Tibial artery (tissue), 4 donors: ENCODE measurements at regions not wholly inside any gene's neighbourhood (a gene's known extent, or its start where the extent isn't known, plus 50 kb on each side); places are given as distances from the start of the nearest gene placed in this dataset.

Experiments used
- DNase-seq, 2 donors: peaks; one replicate each; pipeline ENCODE4 v3.0.0-alpha.2; 2019
- H3K27ac ChIP-seq, 2 donors: fragments of 200-600 bp; sonication (generic) in 1 of 2; 1 replicate in 1 of 2; 2 replicates in 1 of 2; pipeline ENCODE4 v1.5.1; 2018 to 2019; ENCODE audit warnings: mild to moderate bottlenecking in 1 of 2
- H3K27me3 ChIP-seq, 2 donors: fragments of 200-600 bp; sonication (generic) in 1 of 2; one replicate each; pipeline versions ENCODE4 v1.5.1 to v1.6.0; 2016 to 2019
- H3K36me3 ChIP-seq, 3 donors: fragments of 200-600 bp; sonication (generic) in 2 of 3; one replicate each; pipeline ENCODE4 v1.5.1; 2016 to 2019; ENCODE audit warnings: mild to moderate bottlenecking in 2 of 3
- H3K4me1 ChIP-seq, 4 donors: fragments of 200-600 bp; sonication (generic) in 2 of 4; 1 replicate in 3 of 4; 2 replicates in 1 of 4; pipeline ENCODE4 v1.5.1; 2016 to 2019
- H3K4me3 ChIP-seq, 2 donors: fragments of 200-600 bp; sonication (generic) in 1 of 2; 1 replicate in 1 of 2; 2 replicates in 1 of 2; pipeline ENCODE4 v1.5.1; 2018 to 2019; ENCODE audit warnings: mild to moderate bottlenecking in 2 of 2
- H3K9me3 ChIP-seq, 3 donors: fragments of 200-600 bp; sonication (generic) in 1 of 3; one replicate each; pipeline ENCODE4 v1.5.1; 2016 to 2019
- intact Hi-C: fragments of 100-400 bp; cut with DNase I; formaldehyde crosslinking; loops from one replicate; pipeline ENCODE4 v1.15.0; 2023; ENCODE audit warnings: low total_unique reads
- TF ChIP-seq, protein P1 (sequence below), 2 experiments: fragments of 200-600 bp in 1 of 2; fragments of 450-650 bp in 1 of 2; IDR thresholded peaks; one replicate each; pipeline ENCODE4 v1.5.1; 2017 to 2019; ENCODE audit warnings: antibody characterized with exemption in 2 of 2, mild to moderate bottlenecking in 1 of 2, moderate library complexity in 1 of 2

DNA sequence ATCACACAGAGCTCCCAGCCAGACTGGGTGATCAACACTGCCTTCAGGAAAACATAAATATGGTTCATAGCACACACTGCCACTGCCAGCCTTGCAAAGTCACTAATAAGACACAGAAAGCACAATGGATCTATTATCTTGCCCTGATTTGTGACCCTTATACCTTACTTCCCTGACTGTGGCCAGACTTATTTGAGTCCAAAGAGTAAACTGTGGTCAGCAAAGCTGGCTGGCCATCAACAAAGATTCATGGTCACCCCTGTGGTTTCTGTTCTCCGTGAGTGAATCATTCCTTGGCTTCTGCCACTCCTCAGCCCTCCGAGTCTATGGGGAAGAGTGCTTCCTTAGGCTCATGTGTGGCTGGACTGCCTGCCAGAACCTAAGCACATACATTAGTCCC lies 437.7 kb downstream of the RAP2B start:
- H3K27ac ChIP-seq = no peak overlapping the region
- no peaks in the 10 kb centered on the region for H3K4me1 ChIP-seq
- no peaks in the 10 kb centered on the region for H3K9me3 ChIP-seq
- H3K27me3 ChIP-seq = no peaks in the 10 kb centered on the region
- H3K4me3 ChIP-seq = no peak overlapping the region
- DNase-seq = peak in 1 of 2 donors; percentile 36
- TF ChIP-seq, protein P1, sequence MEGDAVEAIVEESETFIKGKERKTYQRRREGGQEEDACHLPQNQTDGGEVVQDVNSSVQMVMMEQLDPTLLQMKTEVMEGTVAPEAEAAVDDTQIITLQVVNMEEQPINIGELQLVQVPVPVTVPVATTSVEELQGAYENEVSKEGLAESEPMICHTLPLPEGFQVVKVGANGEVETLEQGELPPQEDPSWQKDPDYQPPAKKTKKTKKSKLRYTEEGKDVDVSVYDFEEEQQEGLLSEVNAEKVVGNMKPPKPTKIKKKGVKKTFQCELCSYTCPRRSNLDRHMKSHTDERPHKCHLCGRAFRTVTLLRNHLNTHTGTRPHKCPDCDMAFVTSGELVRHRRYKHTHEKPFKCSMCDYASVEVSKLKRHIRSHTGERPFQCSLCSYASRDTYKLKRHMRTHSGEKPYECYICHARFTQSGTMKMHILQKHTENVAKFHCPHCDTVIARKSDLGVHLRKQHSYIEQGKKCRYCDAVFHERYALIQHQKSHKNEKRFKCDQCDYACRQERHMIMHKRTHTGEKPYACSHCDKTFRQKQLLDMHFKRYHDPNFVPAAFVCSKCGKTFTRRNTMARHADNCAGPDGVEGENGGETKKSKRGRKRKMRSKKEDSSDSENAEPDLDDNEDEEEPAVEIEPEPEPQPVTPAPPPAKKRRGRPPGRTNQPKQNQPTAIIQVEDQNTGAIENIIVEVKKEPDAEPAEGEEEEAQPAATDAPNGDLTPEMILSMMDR (IDR thresholded peaks at IDR 0.05) = no peak
- no peaks in the 10 kb centered on the region for H3K36me3 ChIP-seq
- intact Hi-C loops = no loop called here

DNA sequence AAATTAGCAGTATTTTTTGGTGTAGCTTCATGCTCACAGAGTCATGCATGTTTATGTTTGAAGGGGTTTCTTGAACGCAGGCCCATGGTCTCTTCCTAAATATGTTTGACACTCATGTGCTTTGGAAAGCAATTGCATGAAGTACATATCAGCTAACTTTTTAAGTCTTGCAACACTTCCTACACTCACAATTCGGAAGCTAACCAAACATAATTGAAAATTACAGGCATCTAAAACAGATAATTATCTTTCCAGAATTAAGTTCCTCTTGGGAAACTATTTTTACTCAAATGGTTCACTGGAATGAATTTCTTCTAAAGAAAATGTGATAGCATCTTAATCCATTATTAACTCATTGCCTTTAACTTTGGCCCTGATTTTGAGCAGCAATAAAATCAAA lies 438.9 kb downstream of the RAP2B start:
- no peak overlapping the region for H3K27ac ChIP-seq
- intact Hi-C loops = no loop called here
- H3K36me3 ChIP-seq = no peaks in the 10 kb centered on the region
- no peaks in the 10 kb centered on the region for H3K4me1 ChIP-seq
- H3K27me3 ChIP-seq = no peaks in the 10 kb centered on the region
- H3K4me3 ChIP-seq = no peak overlapping the region
- no peaks in the 10 kb centered on the region for H3K9me3 ChIP-seq
- DNase-seq = no peak
- TF ChIP-seq, protein P1 (IDR thresholded peaks at IDR 0.05) = no peak

DNA sequence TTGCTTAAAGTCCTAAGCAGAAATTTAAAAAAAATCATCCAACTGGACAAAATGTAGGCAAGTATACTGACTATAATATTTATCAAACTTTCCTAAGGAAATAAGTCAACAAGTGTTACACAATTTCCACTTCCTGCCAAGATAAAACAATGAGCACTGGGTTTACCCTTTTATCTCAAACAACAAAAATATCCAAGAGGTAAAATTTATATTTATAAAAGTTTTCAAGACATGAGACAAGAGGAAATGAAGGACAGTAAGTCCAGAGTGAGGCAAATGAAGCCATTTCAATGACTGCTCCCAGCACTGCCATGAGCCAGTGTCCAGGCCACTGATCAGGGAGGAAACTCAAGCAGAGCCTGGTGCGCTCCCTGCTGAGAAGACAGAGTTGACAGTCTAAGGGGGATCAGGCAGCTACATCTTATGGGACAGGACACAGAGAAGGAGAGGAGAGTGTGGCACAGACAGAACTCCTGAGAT lies 439.4 kb downstream of the RAP2B start:
- Histone ChIP-seq H3K4me3 (no peak overlapping the region), H3K9me3 (no peaks in the 10 kb centered on the region), H3K36me3 (no peaks in the 10 kb centered on the region), H3K27ac (no peak overlapping the region), H3K4me1 (no peaks in the 10 kb centered on the region), H3K27me3 (no peaks in the 10 kb centered on the region)
- TF ChIP-seq, protein P1 (IDR thresholded peaks at IDR 0.05) = no peak
- DNase-seq = no peak
- intact Hi-C loops = no loop called here

DNA sequence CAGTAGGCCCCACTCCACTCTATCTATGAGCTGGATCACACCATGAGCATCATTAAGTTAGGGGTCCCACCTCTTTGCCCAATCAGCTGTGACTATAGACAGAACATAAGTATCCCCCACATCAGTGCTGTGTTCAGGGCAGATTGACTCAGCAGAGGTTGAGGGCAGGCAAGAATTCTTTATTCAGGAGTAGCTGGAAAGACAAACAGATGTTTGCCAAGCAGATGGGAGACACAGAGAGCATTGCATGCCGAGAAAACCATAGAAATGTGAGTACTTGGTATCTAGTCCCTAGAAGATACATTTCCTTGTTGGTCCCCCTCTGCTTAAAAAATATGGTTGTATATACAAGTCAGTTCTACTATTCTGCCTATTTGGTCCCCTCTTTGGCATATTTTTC lies 440.8 kb downstream of the RAP2B start:
- no peaks in the 10 kb centered on the region for H3K36me3 ChIP-seq
- no peak overlapping the region for H3K4me3 ChIP-seq
- TF ChIP-seq, protein P1 (IDR thresholded peaks at IDR 0.05) = no peak
- no peak overlapping the region for H3K27ac ChIP-seq
- intact Hi-C loops = no loop called here
- H3K4me1 ChIP-seq = no peaks in the 10 kb centered on the region
- H3K27me3 ChIP-seq = no peaks in the 10 kb centered on the region
- no peak for DNase-seq
- H3K9me3 ChIP-seq = no peaks in the 10 kb centered on the region

DNA sequence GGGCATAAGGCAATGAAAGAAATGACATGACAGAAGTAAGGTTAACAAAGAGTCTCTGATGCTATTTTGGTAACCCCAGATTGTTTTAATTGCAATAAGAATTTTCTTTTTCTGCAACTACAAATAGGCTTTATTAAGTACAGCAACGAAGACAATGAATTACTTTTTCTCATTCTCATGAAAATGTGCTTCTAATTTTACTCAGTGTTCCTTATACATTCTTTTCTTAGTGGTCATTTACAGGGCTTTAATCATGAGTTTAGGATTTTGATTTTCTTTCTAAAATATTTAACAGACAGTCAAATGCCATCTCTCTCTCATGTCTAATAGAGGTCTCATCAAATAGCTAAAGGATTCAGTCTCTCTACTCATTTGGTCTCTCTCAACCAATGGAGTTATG lies 452.1 kb downstream of the RAP2B start:
- TF ChIP-seq, protein P1 (IDR thresholded peaks at IDR 0.05) = no peak
- Histone ChIP-seq H3K4me1 (no peaks in the 10 kb centered on the region), H3K27ac (no peak overlapping the region), H3K9me3 (no peaks in the 10 kb centered on the region), H3K36me3 (no peaks in the 10 kb centered on the region), H3K27me3 (no peaks in the 10 kb centered on the region), H3K4me3 (no peak overlapping the region)
- no peak for DNase-seq
- intact Hi-C loops = no loop called here

DNA sequence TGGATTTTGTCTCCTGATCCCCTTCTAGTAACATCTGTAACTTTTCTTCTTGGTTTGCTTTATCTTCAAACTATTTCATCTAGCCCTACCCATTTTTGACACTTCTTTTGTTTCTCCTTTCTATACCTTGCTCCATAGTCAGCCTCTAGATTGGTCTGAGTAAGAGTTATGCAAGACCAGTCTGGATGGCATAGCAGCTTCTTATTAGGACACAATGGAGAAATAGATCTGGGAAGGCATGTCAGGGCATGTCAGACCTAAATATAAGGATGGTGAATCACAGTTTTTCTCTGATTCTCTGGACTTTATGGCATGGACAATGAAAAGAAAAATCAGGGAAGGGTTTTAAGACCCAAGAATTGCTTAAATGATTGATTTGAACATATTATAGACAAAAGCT lies 452.5 kb downstream of the RAP2B start:
- TF ChIP-seq, protein P1 (IDR thresholded peaks at IDR 0.05) = no peak
- Histone ChIP-seq H3K27me3 (no peaks in the 10 kb centered on the region), H3K4me3 (no peak overlapping the region), H3K36me3 (no peaks in the 10 kb centered on the region), H3K27ac (no peak overlapping the region), H3K9me3 (no peaks in the 10 kb centered on the region), H3K4me1 (no peaks in the 10 kb centered on the region)
- intact Hi-C loops = no loop called here
- no peak for DNase-seq
